ENCODE measurements at regions not wholly inside any gene's neighbourhood (a gene's known extent, or its start where the extent isn't known, plus 50 kb on each side); places are given as distances from the start of the nearest gene placed in this dataset.
"Not testable (repeated sequence)": the region's sequence is repeated elsewhere in the genome, so short reads cannot be mapped to it uniquely, and the experiment has no call there.

DNA sequence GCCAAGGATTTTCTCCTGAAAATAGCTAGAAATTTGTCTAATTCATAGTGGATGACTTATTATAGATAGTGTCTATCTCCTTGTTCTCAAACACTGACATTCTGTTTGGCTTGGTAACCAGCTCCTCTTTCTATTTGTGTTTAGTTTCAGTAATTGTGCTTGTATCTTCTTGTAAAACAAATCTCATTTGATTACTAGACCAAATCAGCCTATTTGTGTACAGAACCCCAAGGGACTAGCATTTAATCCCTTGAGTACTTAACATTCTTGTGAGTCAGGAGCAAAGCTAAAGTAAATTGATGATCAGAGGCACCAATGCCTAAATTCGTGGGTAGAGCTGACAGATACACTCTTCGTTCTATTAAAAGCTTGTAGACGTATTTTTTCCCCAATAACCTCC is 306.5 kb upstream of the SLITRK3 start:
- TF ChIP-seq, protein P1, sequence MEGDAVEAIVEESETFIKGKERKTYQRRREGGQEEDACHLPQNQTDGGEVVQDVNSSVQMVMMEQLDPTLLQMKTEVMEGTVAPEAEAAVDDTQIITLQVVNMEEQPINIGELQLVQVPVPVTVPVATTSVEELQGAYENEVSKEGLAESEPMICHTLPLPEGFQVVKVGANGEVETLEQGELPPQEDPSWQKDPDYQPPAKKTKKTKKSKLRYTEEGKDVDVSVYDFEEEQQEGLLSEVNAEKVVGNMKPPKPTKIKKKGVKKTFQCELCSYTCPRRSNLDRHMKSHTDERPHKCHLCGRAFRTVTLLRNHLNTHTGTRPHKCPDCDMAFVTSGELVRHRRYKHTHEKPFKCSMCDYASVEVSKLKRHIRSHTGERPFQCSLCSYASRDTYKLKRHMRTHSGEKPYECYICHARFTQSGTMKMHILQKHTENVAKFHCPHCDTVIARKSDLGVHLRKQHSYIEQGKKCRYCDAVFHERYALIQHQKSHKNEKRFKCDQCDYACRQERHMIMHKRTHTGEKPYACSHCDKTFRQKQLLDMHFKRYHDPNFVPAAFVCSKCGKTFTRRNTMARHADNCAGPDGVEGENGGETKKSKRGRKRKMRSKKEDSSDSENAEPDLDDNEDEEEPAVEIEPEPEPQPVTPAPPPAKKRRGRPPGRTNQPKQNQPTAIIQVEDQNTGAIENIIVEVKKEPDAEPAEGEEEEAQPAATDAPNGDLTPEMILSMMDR (IDR thresholded peaks at IDR 0.05; ENCODE audit: unreplicated experiment), result no peak
- H3K36me3 Mint-ChIP-seq, result no peaks in the 10 kb centered on the region
- H3K27ac Mint-ChIP-seq, result no peak overlapping the region
- no peak for DNase-seq (ENCODE audit: low spot score in 2 of 2, unreplicated experiment in 2 of 2)
- no peak overlapping the region for H3K4me3 Mint-ChIP-seq
- peaks cover 16% of the 10 kb centered on the region for H3K9me3 Mint-ChIP-seq
- H3K27me3 Mint-ChIP-seq (ENCODE audit: low read depth), result peaks cover 4% of the 10 kb centered on the region
- no peaks in the 10 kb centered on the region for H3K4me1 Mint-ChIP-seq

DNA sequence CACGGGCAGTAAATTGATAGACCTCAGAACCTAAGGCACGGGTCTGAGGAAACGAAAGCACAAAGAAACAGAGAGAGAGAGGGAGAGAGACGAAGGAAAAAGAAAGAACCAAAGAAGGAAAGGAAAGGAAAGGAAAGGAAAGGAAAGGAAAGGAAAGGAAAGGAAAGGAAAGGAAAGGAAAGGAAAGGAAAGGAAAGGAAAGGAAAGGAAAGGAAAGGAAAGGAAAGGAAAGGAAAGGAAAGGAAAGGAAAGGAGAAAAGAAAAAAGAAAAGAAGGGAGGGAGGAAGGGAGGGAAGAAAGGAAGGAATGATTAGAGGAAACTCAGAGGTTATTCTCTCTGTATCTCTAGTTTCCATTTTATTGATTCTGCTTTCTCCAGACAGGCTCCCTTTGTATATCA is 302.6 kb upstream of the SLITRK3 start:
- not testable (repeated sequence) for H3K4me1 Mint-ChIP-seq; H3K27ac Mint-ChIP-seq; H3K4me3 Mint-ChIP-seq; H3K9me3 Mint-ChIP-seq; H3K27me3 Mint-ChIP-seq (ENCODE audit: low read depth); H3K36me3 Mint-ChIP-seq; DNase-seq (ENCODE audit: low spot score in 2 of 2, unreplicated experiment in 2 of 2)

DNA sequence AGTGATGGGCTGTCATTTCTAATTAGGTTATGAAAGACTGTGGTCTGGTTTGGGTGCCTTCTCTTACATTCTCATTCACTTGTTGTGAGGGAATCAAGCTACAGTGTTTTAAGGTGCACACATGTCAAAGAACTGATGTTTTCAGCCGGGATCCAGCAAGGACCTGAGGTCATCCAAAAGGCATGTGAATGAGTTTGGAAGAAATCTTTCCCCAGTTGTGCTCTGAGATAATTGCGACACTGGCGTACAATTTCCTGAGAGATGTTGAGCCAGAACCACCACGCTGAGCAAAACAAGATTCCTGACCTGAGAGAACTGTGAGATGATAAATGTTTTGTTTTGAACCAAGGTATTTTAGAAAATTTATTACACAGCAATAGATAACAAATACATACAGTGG is 295.3 kb upstream of the SLITRK3 start:
- Mint-ChIP-seq H3K36me3 (no peaks in the 10 kb centered on the region), H3K27me3 (ENCODE audit: low read depth) (no peaks in the 10 kb centered on the region), H3K27ac (peak overlapping the region; percentile 82), H3K9me3 (no peaks in the 10 kb centered on the region), H3K4me3 (no peak overlapping the region), H3K4me1 (peaks cover 6% of the 10 kb centered on the region)
- TF ChIP-seq, protein P1 (IDR thresholded peaks at IDR 0.05; ENCODE audit: unreplicated experiment), result no peak
- DNase-seq (ENCODE audit: low spot score in 2 of 2, unreplicated experiment in 2 of 2), result no peak

DNA sequence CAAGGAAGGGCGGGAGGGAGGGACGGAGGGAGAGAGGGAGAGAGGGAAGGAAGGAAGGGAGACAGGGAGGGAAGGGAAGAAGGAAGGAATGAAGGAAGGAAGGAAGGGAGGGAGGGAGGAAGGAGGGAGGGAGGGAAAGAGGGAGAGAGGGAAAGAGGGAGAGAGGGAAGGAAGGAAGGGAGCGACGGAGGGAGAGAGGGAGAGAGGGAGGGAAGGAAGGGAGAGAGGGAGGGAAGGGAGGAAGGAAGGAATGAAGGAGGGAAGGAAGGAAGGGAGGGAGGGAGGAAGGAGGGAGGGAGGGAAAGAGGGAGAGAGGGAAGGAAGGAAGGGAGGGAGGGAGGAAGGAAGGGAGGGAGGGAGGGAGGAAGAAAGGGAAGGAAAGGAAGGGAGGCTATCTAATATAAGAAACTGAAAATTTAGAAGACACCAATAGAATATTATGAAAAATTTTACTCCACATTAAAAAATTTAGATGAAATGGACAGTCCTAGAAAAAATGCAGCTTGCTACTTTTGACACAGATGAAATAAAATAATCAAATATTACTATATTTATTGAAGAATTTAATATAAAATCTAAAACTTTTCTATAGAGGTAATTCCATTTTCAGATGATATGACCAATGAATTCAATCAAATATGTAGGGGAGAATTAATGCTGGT is 280.3 kb upstream of the SLITRK3 start:
- TF ChIP-seq, protein P1 (IDR thresholded peaks at IDR 0.05; ENCODE audit: unreplicated experiment), result no peak
- Mint-ChIP-seq H3K9me3 (peaks cover 12% of the 10 kb centered on the region), H3K36me3 (no peaks in the 10 kb centered on the region), H3K27ac (no peak overlapping the region), H3K27me3 (ENCODE audit: low read depth) (no peaks in the 10 kb centered on the region), H3K4me3 (no peak overlapping the region), H3K4me1 (no peaks in the 10 kb centered on the region)
- DNase-seq (ENCODE audit: low spot score in 2 of 2, unreplicated experiment in 2 of 2), result no peak

DNA sequence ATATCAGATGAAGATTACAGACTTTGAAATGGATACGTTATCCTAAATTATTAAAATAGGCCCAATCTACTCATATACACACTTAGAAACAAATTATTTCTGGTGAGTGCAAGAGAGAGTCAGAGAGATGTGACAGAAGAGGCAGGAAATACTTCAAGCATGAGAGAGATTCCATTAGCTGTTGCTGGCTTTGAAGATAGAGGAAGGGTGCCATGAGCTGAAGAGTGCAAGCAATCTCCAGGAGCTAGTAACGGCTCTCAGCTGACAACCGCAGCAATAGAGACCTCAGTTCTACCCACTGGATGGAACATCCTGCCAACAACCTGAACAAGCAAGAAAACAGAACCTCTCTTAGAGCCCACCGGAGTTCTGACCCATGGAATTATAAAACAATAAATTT is 270.7 kb upstream of the SLITRK3 start:
- H3K36me3 Mint-ChIP-seq, result peaks cover 6% of the 10 kb centered on the region
- no peaks in the 10 kb centered on the region for H3K27me3 Mint-ChIP-seq (ENCODE audit: low read depth)
- no peak overlapping the region for H3K27ac Mint-ChIP-seq
- TF ChIP-seq, protein P1 (IDR thresholded peaks at IDR 0.05; ENCODE audit: unreplicated experiment), result no peak
- H3K4me3 Mint-ChIP-seq, result no peak overlapping the region
- no peak for DNase-seq (ENCODE audit: low spot score in 2 of 2, unreplicated experiment in 2 of 2)
- peaks cover 6% of the 10 kb centered on the region for H3K4me1 Mint-ChIP-seq
- H3K9me3 Mint-ChIP-seq, result peaks cover 8% of the 10 kb centered on the region

DNA sequence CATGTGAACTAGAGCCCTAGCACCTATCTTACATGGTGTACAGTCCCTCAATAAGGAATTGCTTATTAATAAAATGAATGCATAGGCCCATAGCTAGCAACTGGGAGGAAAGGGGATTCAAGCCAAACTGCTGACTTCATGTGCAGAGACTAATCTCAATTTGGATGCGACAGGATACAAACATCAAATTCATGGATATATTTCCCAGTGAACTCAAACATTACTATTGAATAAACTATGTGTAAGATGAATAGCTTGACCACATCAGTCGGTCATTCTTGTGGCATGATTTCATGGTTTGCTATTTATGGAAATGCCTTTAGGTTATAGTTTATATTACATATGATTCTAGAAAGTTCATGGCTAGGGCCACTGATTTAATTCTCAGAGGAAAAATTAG is 268.6 kb upstream of the SLITRK3 start:
- Mint-ChIP-seq H3K27ac (no peak overlapping the region), H3K36me3 (no peaks in the 10 kb centered on the region), H3K4me1 (peaks cover 6% of the 10 kb centered on the region), H3K27me3 (ENCODE audit: low read depth) (no peaks in the 10 kb centered on the region), H3K4me3 (no peak overlapping the region), H3K9me3 (no peaks in the 10 kb centered on the region)
- no peak for DNase-seq (ENCODE audit: low spot score in 2 of 2, unreplicated experiment in 2 of 2)
- TF ChIP-seq, protein P1 (IDR thresholded peaks at IDR 0.05; ENCODE audit: unreplicated experiment), result no peak
